Erythroblast (primary cell): ENCODE measurements at regions not wholly inside any gene's neighbourhood (a gene's known extent, or its start where the extent isn't known, plus 50 kb on each side); places are given as distances from the start of the nearest gene placed in this dataset.

Experiments used
- GATA1 ChIP-seq: IDR thresholded peaks from 2 replicates; pipeline ENCODE4 v1.6.1; 2011; ENCODE audit warnings: low read depth, mild to moderate bottlenecking, control low read depth, low read length, moderate library complexity
- POLR2A ChIP-seq: IDR thresholded peaks from 2 replicates; pipeline ENCODE4 v1.6.1; 2011; ENCODE audit warnings: mild to moderate bottlenecking, low read length

- TF ChIP-seq POLR2A (no peak), GATA1 (no peak)
Observed at GRCh38 chr9:22332202-22332601, 114.4 kb upstream of the DMRTA1 start.
